HepG2 (cell line): ENCODE measurements at regions not wholly inside any gene's neighbourhood (a gene's known extent, or its start where the extent isn't known, plus 50 kb on each side); places are given as distances from the start of the nearest gene placed in this dataset.

ENCODE experiments used
- CHD2 ChIP-seq: IDR thresholded peaks from 2 replicates; pipeline ENCODE4 v1.6.1; 2011; ENCODE audit warnings: low read depth, low read length, improper control_type of control experiment
- EZH2 ChIP-seq: conservative IDR thresholded peaks from 2 replicates; pipeline ENCODE4 v1.6.1; 2012; ENCODE audit warnings: mild to moderate bottlenecking, low read depth, low read length, moderate library complexity
- FOXM1 ChIP-seq: sonication (generic); formaldehyde crosslinking; IDR thresholded peaks from 2 replicates; pipeline ENCODE4 v1.5.0; 2020; ENCODE audit warnings: missing genetic modification reagents
- HCFC1 ChIP-seq: fragments of 150-350 bp; IDR thresholded peaks from 2 replicates; pipeline ENCODE4 v1.6.1; 2014; ENCODE audit warnings: low read depth, low read length
- HDAC1 ChIP-seq: sonication (generic); formaldehyde crosslinking; IDR thresholded peaks from 2 replicates; pipeline ENCODE4 v1.5.1; 2020; ENCODE audit warnings: mild to moderate bottlenecking, missing genetic modification reagents
- KLF11 ChIP-seq: IDR thresholded peaks from 2 replicates; pipeline ENCODE4 v1.6.1; 2016; ENCODE audit warnings: missing compliant biosample characterization
- NONO ChIP-seq, 2 experiments: fragments of 450-650 bp in 1 of 2; sonication (generic) in 1 of 2; formaldehyde crosslinking in 1 of 2; IDR thresholded peaks in 1 of 2; conservative IDR thresholded peaks in 1 of 2; 2 replicates each; pipeline versions ENCODE4 v1.6.1 to v1.8.0; 2017 to 2022; ENCODE audit warnings: mild to moderate bottlenecking in 1 of 2, missing genetic modification reagents in 1 of 2, moderate library complexity in 1 of 2
- PHB2 ChIP-seq: fragments of 450-650 bp; IDR thresholded peaks from 2 replicates; pipeline ENCODE4 v1.6.1; 2018; ENCODE audit not compliant: partially characterized antibody
- SNRNP70 ChIP-seq: fragments of 200-400 bp; formaldehyde crosslinking; IDR thresholded peaks from 2 replicates; pipeline ENCODE4 v1.6.1; 2017; ENCODE audit warnings: mild to moderate bottlenecking, low read depth, low read length, moderate library complexity
- TMF1 ChIP-seq: sonication (generic); formaldehyde crosslinking; IDR thresholded peaks from 2 replicates; pipeline ENCODE4 v1.8.1; 2022; ENCODE audit warnings: low read depth, missing genetic modification reagents
- ZNF20 ChIP-seq: sonication (generic); formaldehyde crosslinking; IDR thresholded peaks from 2 replicates; pipeline ENCODE4 v1.4.0; 2020; ENCODE audit warnings: mild to moderate bottlenecking, moderate library complexity, missing genetic modification reagents
- ZNF629 ChIP-seq: sonication (generic); formaldehyde crosslinking; conservative IDR thresholded peaks from 2 replicates; pipeline ENCODE4 v1.5.0; 2020; ENCODE audit warnings: missing genetic modification reagents

- no peak for TF ChIP-seq HCFC1
- no peak for TF ChIP-seq EZH2
- no peak for TF ChIP-seq ZNF629
- no peak for TF ChIP-seq FOXM1 (CRISPR knock-in tag)
- TF ChIP-seq KLF11 (CRISPR knock-in tag): no peak
- no peak for TF ChIP-seq SNRNP70
- no peak for TF ChIP-seq HDAC1 (CRISPR knock-in tag)
- no peak for TF ChIP-seq NONO (IDR thresholded peaks at IDR 0.05)
- TF ChIP-seq NONO (CRISPR knock-in tag; conservative IDR thresholded peaks at IDR 0.05): no peak
- no peak for TF ChIP-seq PHB2
- no peak for TF ChIP-seq TMF1
- no peak for TF ChIP-seq CHD2
- no peak for TF ChIP-seq ZNF20 (CRISPR knock-in tag)
These were observed 252.0 kb upstream of the GAS1 start for GRCh38 chr9:87199278-87199677.
